ENCODE measurements at regions not wholly inside any gene's neighbourhood (a gene's known extent, or its start where the extent isn't known, plus 50 kb on each side); places are given as distances from the start of the nearest gene placed in this dataset.

GRCh38 chr11:25901415-25901814, 430.5 kb upstream of the ANO3 start:
- DNase-seq = no peak

DNA sequence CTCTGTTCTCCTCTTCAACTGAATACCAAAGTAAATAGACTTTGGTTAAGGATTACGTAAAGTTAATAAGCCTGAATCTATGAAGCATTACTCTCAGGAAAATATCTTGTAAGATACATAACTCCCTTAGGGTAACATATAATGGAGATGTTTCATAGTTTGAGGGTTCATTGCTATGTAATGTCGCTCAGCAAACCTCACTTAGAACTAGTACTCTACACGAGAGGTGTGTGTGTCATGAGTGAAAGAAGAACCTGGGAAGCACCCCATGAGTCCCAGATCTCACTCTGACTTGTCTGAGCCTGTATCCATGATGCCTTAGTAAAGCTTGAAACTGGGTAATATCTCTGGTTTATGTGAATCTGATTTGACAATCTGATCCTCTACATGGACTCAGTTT, 429.5 kb upstream of the ANO3 start:
- no peak for DNase-seq

- DNase-seq = no peak
Observed at GRCh38 chr11:25908726-25909125, 423.2 kb upstream of the ANO3 start.

DNA sequence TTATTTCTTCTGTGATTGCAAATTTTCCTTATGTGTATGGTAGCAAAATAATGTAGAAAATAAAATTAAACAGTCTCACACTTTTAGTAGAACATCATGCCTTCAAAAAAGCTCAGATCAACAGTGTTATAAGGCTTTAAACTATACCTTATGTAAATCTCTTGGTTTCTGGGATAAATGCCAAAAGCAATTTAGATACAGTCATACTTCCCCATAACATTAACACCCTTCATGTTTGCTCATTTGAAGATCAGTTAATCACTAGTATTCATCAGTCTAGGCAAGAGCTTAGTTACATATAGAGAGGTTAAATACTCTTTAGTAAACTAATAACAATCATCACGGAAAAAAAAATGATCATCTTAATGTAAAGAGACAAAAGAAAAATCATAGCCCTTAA, 421.8 kb upstream of the ANO3 start:
- peak; percentile 38 for DNase-seq

- no peak for DNase-seq
Observed at GRCh38 chr11:25920356-25920755, 411.6 kb upstream of the ANO3 start.

GRCh38 chr11:25924586-25924985, 407.3 kb upstream of the ANO3 start:
- no peak for DNase-seq

GRCh38 chr11:25925359-25925758, 406.6 kb upstream of the ANO3 start:
- DNase-seq = no peak

GRCh38 chr11:25927411-25927953, 404.4 kb upstream of the ANO3 start:
- peak; percentile 38 for DNase-seq

DNA sequence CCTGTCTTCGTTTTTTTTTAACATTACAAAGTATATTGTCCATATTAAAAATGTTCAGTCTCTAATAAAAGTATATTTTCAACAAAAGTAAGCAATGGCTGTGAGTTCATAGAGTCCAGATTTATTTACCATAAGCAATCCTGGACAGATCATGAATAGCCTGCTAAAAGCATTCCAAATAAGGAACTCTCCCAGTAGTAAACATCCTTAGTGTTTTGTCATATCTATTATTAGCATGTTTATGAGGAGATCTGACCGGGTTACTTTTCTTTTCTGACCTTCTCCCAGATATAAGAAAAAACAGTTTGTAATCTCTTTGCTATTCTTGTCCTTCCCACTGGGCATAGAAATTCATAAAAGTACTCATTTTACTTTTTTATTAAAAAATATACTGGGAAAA, 403.9 kb upstream of the ANO3 start:
- no peak for DNase-seq

DNA sequence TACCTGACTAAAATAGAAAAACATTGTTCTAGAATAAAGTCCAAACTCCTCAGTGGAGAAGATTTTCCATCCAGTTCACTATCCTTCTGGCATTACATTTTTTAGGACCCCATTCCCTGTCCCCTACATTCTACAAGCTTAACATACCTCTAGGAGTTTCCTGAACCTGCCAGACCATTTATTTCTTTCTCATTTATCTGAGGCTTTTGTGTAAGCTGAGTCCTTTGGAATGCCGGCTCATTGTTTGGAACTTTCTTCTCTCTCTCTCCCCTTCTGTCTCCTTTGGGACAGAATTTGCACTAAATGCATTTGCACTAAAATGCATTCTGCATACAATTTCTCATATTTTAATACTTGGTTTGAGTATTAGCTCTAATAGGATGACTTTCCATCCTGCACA, 393.0 kb upstream of the ANO3 start:
- DNase-seq = no peak

GRCh38 chr11:25939691-25940090, 392.2 kb upstream of the ANO3 start:
- no peak for DNase-seq

GRCh38 chr11:25941353-25941752, 390.6 kb upstream of the ANO3 start:
- no peak for DNase-seq

GRCh38 chr11:25943031-25943430, 388.9 kb upstream of the ANO3 start:
- no peak for DNase-seq

- no peak for DNase-seq
Observed at GRCh38 chr11:25943777-25944661, 387.9 kb upstream of the ANO3 start.

GRCh38 chr11:25949918-25950317, 382.0 kb upstream of the ANO3 start:
- DNase-seq = no peak

- DNase-seq = no peak
Observed at GRCh38 chr11:25953006-25953405, 378.9 kb upstream of the ANO3 start.

DNA sequence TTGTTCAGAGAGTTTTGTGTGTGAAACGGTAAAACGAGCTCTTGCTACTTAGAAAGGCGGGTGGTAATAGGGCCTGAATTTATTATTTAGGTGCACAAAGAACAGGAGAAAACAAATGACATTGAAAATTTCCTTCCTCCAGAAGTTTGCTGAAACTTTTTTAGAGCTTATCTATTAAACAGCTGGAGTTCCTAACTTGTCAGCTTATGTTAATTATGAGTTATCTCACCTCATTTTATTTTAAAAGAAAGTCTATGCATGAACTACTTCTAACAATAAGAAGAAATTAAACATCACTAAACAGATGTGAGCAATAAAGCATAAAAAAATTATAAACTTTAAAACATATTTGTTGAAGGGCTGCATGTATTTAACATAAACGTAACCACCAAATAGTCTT, 373.9 kb upstream of the ANO3 start:
- no peak for DNase-seq

GRCh38 chr11:25961539-25961938, 370.4 kb upstream of the ANO3 start:
- peak; percentile 4 for DNase-seq

DNA sequence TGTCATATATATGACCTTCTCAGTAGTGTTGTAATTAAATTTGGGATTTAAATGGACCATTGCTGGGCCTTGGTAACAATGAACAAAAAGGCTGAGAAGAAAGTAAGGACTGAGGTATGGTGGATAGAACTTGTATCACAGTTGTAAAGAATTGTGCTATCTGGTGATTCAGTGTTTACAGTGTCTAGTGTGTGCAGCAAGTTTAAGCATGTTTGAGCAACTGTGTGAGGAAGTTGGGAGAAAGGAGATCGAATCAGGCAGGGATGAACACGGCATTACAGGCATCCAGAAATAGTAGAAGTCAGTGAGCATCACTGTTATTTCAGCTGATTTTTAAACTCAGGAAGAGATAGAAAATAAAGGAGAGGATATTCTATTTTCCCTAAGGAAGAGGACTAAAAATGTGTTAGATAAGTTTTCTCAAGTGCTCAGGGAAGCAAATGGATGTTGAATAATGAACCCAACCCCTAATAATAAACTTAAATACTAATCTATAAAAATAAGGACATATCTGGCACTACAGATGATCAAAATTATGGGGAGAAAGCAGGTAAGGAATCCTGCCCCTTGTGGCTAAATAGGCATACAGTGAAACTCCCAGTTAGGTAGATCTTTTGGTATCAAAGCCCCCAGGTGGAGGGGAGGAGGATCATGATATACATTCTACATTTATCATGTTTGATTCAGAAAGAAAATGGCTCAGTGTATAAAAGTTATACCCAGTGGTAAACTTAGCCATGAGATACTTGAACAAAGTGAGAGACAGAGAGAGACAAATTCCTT, 361.0 kb upstream of the ANO3 start:
- DNase-seq = peak; percentile 2

- DNase-seq = no peak
Observed at GRCh38 chr11:25980091-25980490, 351.8 kb upstream of the ANO3 start.

DNA sequence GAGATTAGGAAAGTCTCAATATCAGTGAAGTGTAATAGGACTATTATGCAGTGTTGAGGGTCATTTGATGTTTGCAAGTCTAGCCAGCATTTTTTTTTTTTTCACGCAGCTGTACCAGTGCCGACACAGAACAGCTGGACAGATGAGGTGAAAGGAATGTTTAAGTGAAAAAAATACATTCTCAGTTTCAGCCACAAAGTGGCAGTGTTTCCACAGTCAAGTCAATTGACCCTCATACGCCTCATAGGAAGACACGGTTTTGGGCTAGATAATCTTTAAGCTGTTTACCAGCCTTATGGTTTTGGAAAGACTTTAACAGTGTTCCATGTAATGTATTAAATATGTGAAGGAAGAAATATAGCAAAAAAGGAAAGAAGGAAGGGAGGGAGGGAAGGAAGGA, 349.9 kb upstream of the ANO3 start:
- peak; percentile 83 for DNase-seq

DNA sequence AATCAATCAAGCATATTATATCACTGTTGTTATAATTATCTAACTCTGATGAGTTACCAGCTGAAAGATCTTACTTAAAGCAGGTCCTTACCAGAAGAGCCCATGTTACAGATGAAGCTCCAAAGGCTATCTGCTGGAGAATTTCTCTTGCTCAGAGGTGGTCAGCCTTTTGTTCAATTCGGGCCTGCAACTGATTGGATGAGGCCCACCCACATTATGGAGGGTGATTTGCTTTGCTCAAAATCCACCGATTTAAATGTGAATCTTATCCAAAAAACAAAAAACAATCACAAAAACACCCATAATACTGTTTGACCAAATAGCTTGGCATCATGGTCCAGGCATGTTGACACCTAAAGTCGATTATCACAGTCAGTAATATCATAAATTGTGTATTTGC, 348.6 kb upstream of the ANO3 start:
- no peak for DNase-seq

DNA sequence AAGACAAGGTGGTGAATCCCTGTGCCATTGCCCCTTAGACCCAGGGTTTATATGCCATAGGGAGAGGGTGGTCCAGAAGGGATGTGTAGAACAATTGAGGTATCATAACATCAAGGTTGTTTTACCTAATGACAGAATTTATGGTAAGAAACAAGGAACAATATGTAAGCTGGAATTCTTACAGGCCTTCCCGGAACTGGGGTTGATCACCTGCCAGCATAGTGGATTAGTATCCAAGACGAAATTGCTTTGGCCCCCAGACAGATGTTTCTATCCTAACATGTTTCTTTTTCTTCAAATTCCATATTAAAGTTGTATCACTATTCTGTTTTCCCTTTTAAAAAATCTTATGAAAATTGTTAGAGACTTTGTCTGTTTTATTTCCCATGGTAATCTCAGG, 343.8 kb upstream of the ANO3 start:
- DNase-seq = no peak

GRCh38 chr11:25990406-25990805, 341.5 kb upstream of the ANO3 start:
- DNase-seq = no peak
